Heart right ventricle (tissue), 16 donors: ENCODE measurements at regions not wholly inside any gene's neighbourhood (a gene's known extent, or its start where the extent isn't known, plus 50 kb on each side); places are given as distances from the start of the nearest gene placed in this dataset.

ENCODE experiments used
- ATAC-seq, 8 donors: fragments of 200-7000 bp; cut with Tn5 transposase; one replicate each; pipeline ENCODE4 v1.9.1; 2020; ENCODE audit warnings: mild to moderate bottlenecking in 8 of 8, moderate library complexity in 8 of 8, moderate number of reproducible peaks in 1 of 8
- DNase-seq, 2 donors: peaks; one replicate each; pipeline ENCODE4 v3.0.0-alpha.2; 2020
- H3K27ac ChIP-seq, 10 donors: fragments of 200-600 bp; sonication (generic) in 2 of 10; one replicate each; pipeline versions ENCODE4 v1.5.0 to v1.8.0; 2020 to 2022; ENCODE audit warnings: mild to moderate bottlenecking in 3 of 10
- H3K27me3 ChIP-seq, 7 donors: fragments of 200-600 bp; one replicate each; pipeline ENCODE4 v1.8.0; 2021 to 2022; ENCODE audit warnings: mild to moderate bottlenecking in 2 of 7
- H3K36me3 ChIP-seq, 9 donors: fragments of 200-600 bp; sonication (generic) in 1 of 9; one replicate each; pipeline versions ENCODE4 v1.5.0 to v1.8.0; 2020 to 2022; ENCODE audit warnings: mild to moderate bottlenecking in 2 of 9
- H3K4me1 ChIP-seq, 9 donors: fragments of 200-600 bp; sonication (generic) in 1 of 9; one replicate each; pipeline versions ENCODE4 v1.5.0 to v1.8.0; 2020 to 2022; ENCODE audit warnings: mild to moderate bottlenecking in 4 of 9
- H3K4me3 ChIP-seq, 10 donors: fragments of 200-600 bp; sonication (generic) in 2 of 10; one replicate each; pipeline versions ENCODE4 v1.5.0 to v1.8.0; 2020 to 2022; ENCODE audit warnings: mild to moderate bottlenecking in 7 of 10, moderate library complexity in 2 of 10
- H3K9me3 ChIP-seq, 11 donors: fragments of 200-600 bp in 10 of 11; sonication (generic) in 2 of 11; one replicate each; pipeline versions ENCODE4 v1.5.0 to v1.8.0; 2013 to 2022; ENCODE audit warnings: mild to moderate bottlenecking in 2 of 11, control low read depth in 1 of 11, moderate library complexity in 1 of 11
- CTCF ChIP-seq, 9 donors: fragments of 200-600 bp; sonication (generic) in 2 of 9; IDR thresholded peaks; one replicate each; pipeline versions ENCODE4 v1.5.0 to v1.8.0; 2021 to 2022; ENCODE audit warnings: antibody characterized with exemption in 9 of 9, mild to moderate bottlenecking in 5 of 9, moderate library complexity in 1 of 9
- WGBS, 2 donors: extraction: QIAGEN DNeasy Blood & Tissue Kit; methylation state at CpG; one replicate each; pipeline ENCODE4 v1.1.7; 2013; ENCODE audit warnings: inconsistent platforms in 1 of 2; 5-methylcytosine and 5-hydroxymethylcytosine counted together
- intact Hi-C, 10 donors: fragments of 100-400 bp; cut with DNase I; formaldehyde crosslinking; loops; one replicate each; pipeline versions ENCODE4 v1.11.1 to v1.14.2; 2022
- donor health status: Arrhythmogenic right ventricular cardiomyopathy.
- donor health status: ischemic (EF 13 %, LVEDD 7.1; RV severe dilation, severe dysfunction).
- donor health status: healthy with polysubstance abuse.
- donor health status: DM: no; HTN: yes; CAD: no.
- donor health status: DM: no; HTN: no; CAD: no.
- donor health status: ischemic (EF 25% LVEDD 6.9; RV normal size, moderate dysfunction).
- donor health status: ischemic (EF 25% LVEDD 5.7; RV mildly dilated, moderate dysfunction).
- donor health status: healthy.
- donor health status: DM: yes; HTN: yes; CAD: no.
- donor health status: Ischemic cardiomyopathy.
- donor health status: ischemic (EF 35%, LVEDD 5.7; RV mildly dilated, moderate dysfunction).
- donor health status: nonischemic (EF 11% LVEDD 7.7; RV severe dilation, severe dysfunction).
- donor health status: DM: yes; HTN: yes; CAD: no.
- donor health status: PGD.
- donor health status: ischemic (EF 29% LVEDD 5.4; RV normal size, mild dysfunction).
- donor health status: nonischemic (EF 23%, LVEDD 6.1; RV moderate dilation, normal function).

- no peak for TF ChIP-seq CTCF (IDR thresholded peaks at IDR 0.05)
- 71 to 73% methylated on average over 6 of the region's 6 CpGs for WGBS, 2 donors
- no peak for ATAC-seq
- Histone ChIP-seq H3K4me3 (no peak overlapping the region), H3K9me3 (peaks cover 0 to 3% (median 0%) of the 10 kb centered on the region in 11 donors), H3K36me3 (no peaks in the 10 kb centered on the region), H3K4me1 (no peaks in the 10 kb centered on the region), H3K27me3 (no peaks in the 10 kb centered on the region), H3K27ac (no peak overlapping the region)
- no peak for DNase-seq
- intact Hi-C loops: no loop called here
These were observed 478.3 kb downstream of the FBXO15 start for GRCh38 chr18:73669297-73669696.

GRCh38 chr18:73668051-73668450, 479.6 kb downstream of the FBXO15 start:
- 83 to 85% methylated on average over 1 of the region's 1 CpG for WGBS, 2 donors
- H3K9me3 ChIP-seq: peaks cover 0 to 3% (median 0%) of the 10 kb centered on the region in 11 donors
- no peaks in the 10 kb centered on the region for H3K4me1 ChIP-seq
- H3K36me3 ChIP-seq: no peaks in the 10 kb centered on the region
- H3K4me3 ChIP-seq: no peak overlapping the region
- no peaks in the 10 kb centered on the region for H3K27me3 ChIP-seq
- no peak for DNase-seq
- intact Hi-C loops: no loop called here
- H3K27ac ChIP-seq: no peak overlapping the region
- TF ChIP-seq CTCF (IDR thresholded peaks at IDR 0.05): no peak
- no peak for ATAC-seq

GRCh38 chr18:73666772-73667171, 480.9 kb downstream of the FBXO15 start:
- DNase-seq (no peak), ATAC-seq (no peak)
- H3K27ac ChIP-seq: no peak overlapping the region
- no peaks in the 10 kb centered on the region for H3K4me1 ChIP-seq
- no peaks in the 10 kb centered on the region for H3K36me3 ChIP-seq
- H3K27me3 ChIP-seq: no peaks in the 10 kb centered on the region
- intact Hi-C loops: no loop called here
- WGBS, 2 donors: 69 to 85% methylated on average over 1 of the region's 1 CpG
- no peak overlapping the region for H3K4me3 ChIP-seq
- H3K9me3 ChIP-seq: peaks cover 0 to 3% (median 0%) of the 10 kb centered on the region in 11 donors
- TF ChIP-seq CTCF (IDR thresholded peaks at IDR 0.05): no peak

- intact Hi-C loops: no loop called here
- WGBS, 2 donors: 93 to 95% methylated on average over 2 of the region's 2 CpGs
- Histone ChIP-seq H3K4me3 (no peak overlapping the region), H3K4me1 (no peaks in the 10 kb centered on the region), H3K27ac (no peak overlapping the region), H3K9me3 (peaks cover 0 to 3% (median 0%) of the 10 kb centered on the region in 11 donors), H3K27me3 (no peaks in the 10 kb centered on the region), H3K36me3 (no peaks in the 10 kb centered on the region)
- DNase-seq: no peak
- ATAC-seq: no peak
- TF ChIP-seq CTCF (IDR thresholded peaks at IDR 0.05): no peak
These were observed 482.7 kb downstream of the FBXO15 start for GRCh38 chr18:73664896-73665295.
